ENCODE measurements at regions not wholly inside any gene's neighbourhood (a gene's known extent, or its start where the extent isn't known, plus 50 kb on each side); places are given as distances from the start of the nearest gene placed in this dataset.

DNA sequence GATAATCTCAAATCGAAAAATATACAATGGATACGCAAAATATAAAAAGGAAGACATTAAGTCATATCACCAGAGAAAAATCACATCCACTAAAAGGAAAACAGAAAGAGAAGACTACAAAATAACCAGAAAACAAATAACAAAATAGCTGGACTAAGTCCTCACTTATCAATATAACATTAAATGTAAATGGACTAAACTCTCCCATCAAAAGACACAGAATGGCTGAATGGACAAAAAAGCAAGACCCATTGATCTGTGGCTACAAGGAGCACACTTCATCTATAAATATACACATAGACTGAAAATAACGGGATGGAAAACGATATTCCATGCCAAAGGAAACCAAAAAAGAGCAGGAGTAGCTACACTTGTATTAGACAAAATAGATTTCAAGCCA lies 161.0 kb upstream of the PRKD1 start:
- TF ChIP-seq POLR2AphosphoS5 (IDR thresholded peaks at IDR 0.05) (no peak), EP300 (IDR thresholded peaks at IDR 0.05) (no peak), POLR2A (IDR thresholded peaks at IDR 0.05) (no peak)
- TF ChIP-seq, protein P1, sequence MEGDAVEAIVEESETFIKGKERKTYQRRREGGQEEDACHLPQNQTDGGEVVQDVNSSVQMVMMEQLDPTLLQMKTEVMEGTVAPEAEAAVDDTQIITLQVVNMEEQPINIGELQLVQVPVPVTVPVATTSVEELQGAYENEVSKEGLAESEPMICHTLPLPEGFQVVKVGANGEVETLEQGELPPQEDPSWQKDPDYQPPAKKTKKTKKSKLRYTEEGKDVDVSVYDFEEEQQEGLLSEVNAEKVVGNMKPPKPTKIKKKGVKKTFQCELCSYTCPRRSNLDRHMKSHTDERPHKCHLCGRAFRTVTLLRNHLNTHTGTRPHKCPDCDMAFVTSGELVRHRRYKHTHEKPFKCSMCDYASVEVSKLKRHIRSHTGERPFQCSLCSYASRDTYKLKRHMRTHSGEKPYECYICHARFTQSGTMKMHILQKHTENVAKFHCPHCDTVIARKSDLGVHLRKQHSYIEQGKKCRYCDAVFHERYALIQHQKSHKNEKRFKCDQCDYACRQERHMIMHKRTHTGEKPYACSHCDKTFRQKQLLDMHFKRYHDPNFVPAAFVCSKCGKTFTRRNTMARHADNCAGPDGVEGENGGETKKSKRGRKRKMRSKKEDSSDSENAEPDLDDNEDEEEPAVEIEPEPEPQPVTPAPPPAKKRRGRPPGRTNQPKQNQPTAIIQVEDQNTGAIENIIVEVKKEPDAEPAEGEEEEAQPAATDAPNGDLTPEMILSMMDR (IDR thresholded peaks at IDR 0.05): no peak
- Histone ChIP-seq H3K27ac (no peak overlapping the region), H3K4me3 (no peak overlapping the region), H3K4me1 (no peaks in the 10 kb centered on the region), H3K27me3 (no peaks in the 10 kb centered on the region), H3K9me3 (peaks cover 0 to 15% (median 7%) of the 10 kb centered on the region in 4 donors), H3K36me3 (no peaks in the 10 kb centered on the region)
- WGBS, 2 donors: 81 to 85% methylated on average over 4 of the region's 4 CpGs
- no peak for ATAC-seq (ENCODE audit: low FRiP score in 2 of 2)
- no peak for DNase-seq

DNA sequence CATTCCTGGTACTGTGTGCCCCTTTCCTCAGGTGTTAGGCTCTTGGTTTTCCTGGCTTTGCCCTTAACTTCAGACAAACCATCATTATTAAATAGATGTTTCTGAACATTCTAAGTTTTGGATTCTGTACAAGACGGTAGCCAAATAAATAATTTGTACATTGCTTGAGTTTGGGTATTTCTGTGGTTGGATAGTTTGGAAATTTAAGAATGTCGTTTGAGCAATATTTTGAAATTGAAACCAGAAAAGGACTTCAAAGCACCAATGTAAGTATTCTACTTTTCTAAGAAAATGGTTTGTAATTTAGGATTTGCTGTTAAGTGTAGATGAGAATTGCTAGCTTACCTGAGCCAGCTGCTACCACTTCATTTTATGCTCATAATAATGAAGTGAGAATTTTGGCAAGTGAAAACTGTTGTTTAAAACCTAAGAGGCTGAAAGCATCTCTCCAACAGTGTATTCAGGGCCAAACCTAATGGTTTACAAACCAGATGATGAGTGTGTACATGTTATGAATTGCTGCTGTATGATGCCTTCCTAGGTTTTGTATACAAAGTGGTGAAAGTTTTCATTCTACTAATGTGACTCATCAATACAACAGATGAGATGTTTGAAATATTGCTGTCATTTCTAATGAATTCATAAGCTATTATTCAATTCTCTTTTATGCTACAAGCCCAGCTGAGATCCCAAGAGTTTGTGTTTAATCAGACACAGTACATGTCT lies 181.5 kb upstream of the PRKD1 start:
- ATAC-seq (ENCODE audit: low FRiP score in 2 of 2) (no peak), DNase-seq (no peak)
- Histone ChIP-seq H3K4me1 (no peaks in the 10 kb centered on the region), H3K27ac (no peak overlapping the region), H3K9me3 (no peaks in the 10 kb centered on the region), H3K27me3 (no peaks in the 10 kb centered on the region), H3K36me3 (no peaks in the 10 kb centered on the region), H3K4me3 (no peak overlapping the region)
- 68 to 75% methylated on average over 2 of the region's 2 CpGs for WGBS, 2 donors
- no peak for TF ChIP-seq EP300 (IDR thresholded peaks at IDR 0.05)
- TF ChIP-seq POLR2A (IDR thresholded peaks at IDR 0.05): no peak
- no peak for TF ChIP-seq POLR2AphosphoS5 (IDR thresholded peaks at IDR 0.05)
- TF ChIP-seq, protein P1 (IDR thresholded peaks at IDR 0.05): no peak

DNA sequence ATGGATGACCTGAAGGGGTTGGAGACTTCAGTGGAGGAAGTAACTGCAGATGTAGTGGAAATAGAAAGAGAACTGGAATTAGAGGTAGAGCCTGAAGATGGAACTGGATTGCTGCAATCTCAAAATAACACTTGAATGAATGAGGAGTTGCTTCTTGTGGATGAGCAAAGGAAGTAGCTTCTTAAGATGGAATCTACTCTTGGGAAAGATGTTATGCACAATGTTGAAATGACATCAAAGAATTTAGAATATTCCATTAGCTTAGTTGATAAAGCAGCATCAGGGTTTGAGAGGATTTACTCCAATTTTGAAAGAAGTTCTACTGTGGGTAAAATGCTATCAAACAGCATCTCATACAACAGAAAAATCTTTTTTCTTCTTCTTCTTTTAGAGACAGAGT lies 186.4 kb upstream of the PRKD1 start:
- no peaks in the 10 kb centered on the region for H3K4me1 ChIP-seq
- H3K4me3 ChIP-seq: no peak overlapping the region
- H3K9me3 ChIP-seq: no peaks in the 10 kb centered on the region
- no peak overlapping the region for H3K27ac ChIP-seq
- DNase-seq (no peak), ATAC-seq (ENCODE audit: low FRiP score in 2 of 2) (no peak)
- H3K27me3 ChIP-seq: no peaks in the 10 kb centered on the region
- no peak for TF ChIP-seq POLR2AphosphoS5 (IDR thresholded peaks at IDR 0.05)
- TF ChIP-seq, protein P1 (IDR thresholded peaks at IDR 0.05): no peak
- TF ChIP-seq EP300 (IDR thresholded peaks at IDR 0.05): no peak
- TF ChIP-seq POLR2A (IDR thresholded peaks at IDR 0.05): no peak
- H3K36me3 ChIP-seq: no peaks in the 10 kb centered on the region

DNA sequence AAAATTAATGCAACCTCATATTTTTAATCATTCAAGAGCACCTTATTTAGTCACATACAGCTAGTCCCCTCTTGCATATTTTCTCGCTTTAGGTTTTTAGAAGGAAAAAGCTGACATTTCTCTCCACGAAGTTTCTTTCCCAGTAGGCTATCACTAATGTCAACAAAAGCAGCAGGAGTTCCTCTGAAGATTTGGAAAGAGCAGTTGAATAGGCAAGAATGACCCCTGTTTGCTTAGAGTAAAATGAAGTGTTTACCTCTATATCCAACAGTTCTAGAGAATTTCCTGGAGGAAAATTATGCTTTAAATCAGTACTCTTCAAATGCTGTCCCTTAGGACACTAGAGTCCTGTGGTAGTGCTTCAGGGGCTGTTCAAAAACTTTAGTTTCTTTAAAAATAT lies 188.1 kb upstream of the PRKD1 start:
- TF ChIP-seq POLR2A (IDR thresholded peaks at IDR 0.05) (no peak), EP300 (IDR thresholded peaks at IDR 0.05) (no peak), POLR2AphosphoS5 (IDR thresholded peaks at IDR 0.05) (no peak)
- TF ChIP-seq, protein P1 (IDR thresholded peaks at IDR 0.05): no peak
- ATAC-seq (ENCODE audit: low FRiP score in 2 of 2) (no peak), DNase-seq (no peak)
- Histone ChIP-seq H3K27me3 (no peaks in the 10 kb centered on the region), H3K9me3 (no peaks in the 10 kb centered on the region), H3K4me1 (no peaks in the 10 kb centered on the region), H3K27ac (no peak overlapping the region), H3K4me3 (no peak overlapping the region), H3K36me3 (no peaks in the 10 kb centered on the region)
- WGBS, 2 donors: 6 to 13% methylated on average over 2 of the region's 2 CpGs

All from upper lobe of left lung (tissue), 6 donors.